Osteocyte (in vitro differentiated cells): ENCODE measurements at regions not wholly inside any gene's neighbourhood (a gene's known extent, or its start where the extent isn't known, plus 50 kb on each side); places are given as distances from the start of the nearest gene placed in this dataset.

Source experiments
- DNase-seq: peaks from one replicate; pipeline ENCODE4 v3.0.0; 2021; ENCODE audit warnings: mixed read lengths; ENCODE audit not compliant: unreplicated experiment; ENCODE audit errors: extremely low spot score
- H3K27ac Mint-ChIP-seq: one replicate; pipeline ENCODE4 v1.8.0; 2021; ENCODE audit warnings: mild to moderate bottlenecking, mixed read lengths; ENCODE audit not compliant: unreplicated experiment
- H3K27me3 Mint-ChIP-seq: one replicate; pipeline ENCODE4 v1.8.0; 2021; ENCODE audit warnings: mixed read lengths; ENCODE audit not compliant: unreplicated experiment
- H3K36me3 Mint-ChIP-seq: one replicate; pipeline ENCODE4 v1.8.0; 2021; ENCODE audit warnings: mixed read lengths; ENCODE audit not compliant: unreplicated experiment
- H3K4me1 Mint-ChIP-seq: one replicate; pipeline ENCODE4 v1.8.0; 2021; ENCODE audit warnings: mixed read lengths; ENCODE audit not compliant: unreplicated experiment
- H3K4me3 Mint-ChIP-seq: one replicate; pipeline ENCODE4 v1.8.0; 2021; ENCODE audit warnings: mild to moderate bottlenecking, moderate library complexity, mixed read lengths; ENCODE audit not compliant: unreplicated experiment
- H3K9me3 Mint-ChIP-seq: one replicate; pipeline ENCODE4 v1.8.0; 2021; ENCODE audit warnings: mixed read lengths; ENCODE audit not compliant: unreplicated experiment
- CTCF ChIP-seq: fragments of 200-600 bp; sonication (generic); IDR thresholded peaks from 2 replicates; pipeline ENCODE4 v1.5.0; 2021; ENCODE audit warnings: antibody characterized with exemption, mild to moderate bottlenecking, moderate library complexity

DNA sequence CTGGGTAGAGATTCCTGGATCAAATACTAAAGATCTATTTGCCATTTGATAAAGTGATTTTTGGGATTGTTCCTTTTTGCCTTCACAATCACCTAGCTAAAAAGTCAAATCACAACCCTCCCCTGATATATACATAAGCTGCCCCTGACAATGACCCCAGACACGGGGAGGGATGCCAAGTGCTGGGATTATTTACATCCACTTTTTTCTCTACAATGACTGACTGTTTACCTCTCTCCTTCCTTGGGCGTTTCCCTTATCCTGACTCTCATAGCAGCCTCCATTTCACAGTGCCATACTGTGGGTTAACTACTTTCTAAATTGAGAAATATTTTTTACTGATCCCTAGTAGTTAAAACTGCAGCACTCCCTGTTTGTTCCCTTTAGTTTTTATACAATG lies 150.8 kb upstream of the TMEM170B start:
- no peak for TF ChIP-seq CTCF
- Mint-ChIP-seq H3K36me3 (no peaks in the 10 kb centered on the region), H3K27ac (no peak overlapping the region), H3K27me3 (no peaks in the 10 kb centered on the region), H3K4me3 (no peak overlapping the region), H3K4me1 (peaks cover 17% of the 10 kb centered on the region), H3K9me3 (no peaks in the 10 kb centered on the region)
- DNase-seq: no peak

- no peak overlapping the region for H3K27ac Mint-ChIP-seq
- TF ChIP-seq CTCF: no peak
- DNase-seq: no peak
- peaks cover 18% of the 10 kb centered on the region for H3K4me1 Mint-ChIP-seq
- H3K36me3 Mint-ChIP-seq: no peaks in the 10 kb centered on the region
- no peaks in the 10 kb centered on the region for H3K9me3 Mint-ChIP-seq
- H3K27me3 Mint-ChIP-seq: no peaks in the 10 kb centered on the region
- H3K4me3 Mint-ChIP-seq: no peak overlapping the region
Observed at GRCh38 chr6:11386323-11386722, 151.2 kb upstream of the TMEM170B start.

DNA sequence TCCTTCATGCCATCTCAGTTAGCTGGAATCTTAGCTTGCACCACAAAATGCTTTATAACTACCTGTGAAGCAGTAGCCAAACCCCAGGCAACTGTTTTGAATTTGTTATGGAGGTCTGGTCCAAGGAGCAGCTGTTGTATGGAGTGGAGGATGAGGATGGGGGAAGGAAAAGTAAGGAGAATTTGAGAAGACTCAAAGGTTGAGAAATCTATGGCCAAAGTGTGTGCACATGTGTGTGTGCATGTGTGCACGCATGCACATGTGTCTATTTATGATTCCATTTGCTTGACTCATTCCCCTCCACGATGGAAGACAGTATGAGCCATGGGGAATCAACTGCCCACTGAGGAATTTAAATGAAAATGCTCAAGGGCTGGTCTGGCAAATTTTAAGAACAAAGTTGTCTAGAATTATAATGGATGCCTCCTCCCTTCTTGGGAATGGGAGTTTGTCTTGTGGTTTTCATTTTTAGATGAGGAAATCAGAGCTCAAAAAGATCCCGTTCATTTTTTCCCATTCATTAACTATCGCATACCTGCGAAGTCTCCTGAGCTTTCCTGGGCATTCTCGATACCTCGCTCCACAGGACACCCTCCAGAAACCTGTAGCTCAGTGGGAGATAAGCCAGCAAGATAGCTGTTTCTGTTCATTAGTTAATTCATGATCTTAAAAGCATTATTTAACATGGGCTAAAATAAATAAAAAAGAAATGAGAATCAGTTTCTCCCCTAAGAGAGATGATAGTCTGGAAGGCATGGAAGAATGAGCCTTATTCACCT lies 152.3 kb upstream of the NEDD9 start:
- no peak for TF ChIP-seq CTCF
- peaks cover 27% of the 10 kb centered on the region for H3K4me1 Mint-ChIP-seq
- H3K36me3 Mint-ChIP-seq: no peaks in the 10 kb centered on the region
- no peaks in the 10 kb centered on the region for H3K9me3 Mint-ChIP-seq
- H3K27me3 Mint-ChIP-seq: no peaks in the 10 kb centered on the region
- no peak overlapping the region for H3K27ac Mint-ChIP-seq
- no peak overlapping the region for H3K4me3 Mint-ChIP-seq
- no peak for DNase-seq

DNA sequence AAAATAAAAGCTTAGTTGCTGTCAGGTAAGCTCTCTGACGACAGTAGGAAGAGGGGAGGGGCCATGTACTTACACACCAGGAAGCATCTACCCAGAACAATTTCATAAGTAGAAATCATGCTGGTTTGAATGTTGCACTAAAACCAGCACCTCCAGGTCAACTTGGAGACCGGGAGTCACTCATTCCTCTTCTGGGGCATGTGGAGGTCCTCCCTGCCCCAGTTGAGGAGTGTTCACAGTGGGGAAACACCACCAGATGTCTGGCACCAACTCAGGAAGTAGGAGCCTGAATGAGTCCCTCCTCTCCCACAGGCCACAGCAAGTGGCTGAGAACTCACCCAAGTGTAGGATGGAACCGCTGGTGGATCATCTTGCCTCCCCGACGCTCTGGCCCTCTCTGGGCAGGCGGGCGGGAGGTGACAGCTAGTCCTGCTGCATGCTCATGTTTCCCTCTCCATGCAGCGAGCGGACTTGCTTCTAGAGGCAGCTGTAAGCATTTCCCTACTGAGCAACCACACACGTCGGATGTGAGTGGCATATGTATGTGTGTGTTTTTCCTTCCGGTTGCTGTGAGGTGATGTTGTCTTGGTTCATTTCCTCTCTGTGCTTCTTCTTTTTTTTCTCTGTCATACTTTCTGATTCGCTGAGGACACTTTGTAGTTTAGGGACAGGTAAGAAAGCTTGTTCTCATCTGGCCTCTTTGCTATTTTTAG lies 149.5 kb upstream of the NEDD9 start:
- Mint-ChIP-seq H3K4me3 (no peak overlapping the region), H3K27ac (no peak overlapping the region), H3K9me3 (no peaks in the 10 kb centered on the region), H3K36me3 (no peaks in the 10 kb centered on the region), H3K27me3 (no peaks in the 10 kb centered on the region), H3K4me1 (peaks cover 27% of the 10 kb centered on the region)
- no peak for DNase-seq
- TF ChIP-seq CTCF: no peak

GRCh38 chr6:11380969-11381744 lies 148.7 kb upstream of the NEDD9 start:
- no peak overlapping the region for H3K4me3 Mint-ChIP-seq
- peak overlapping the region; percentile 29 for H3K27ac Mint-ChIP-seq
- DNase-seq: no peak
- no peaks in the 10 kb centered on the region for H3K36me3 Mint-ChIP-seq
- no peak for TF ChIP-seq CTCF
- H3K27me3 Mint-ChIP-seq: no peaks in the 10 kb centered on the region
- H3K4me1 Mint-ChIP-seq: peaks cover 27% of the 10 kb centered on the region
- no peaks in the 10 kb centered on the region for H3K9me3 Mint-ChIP-seq
